Panc1 (cell line): ENCODE measurements at regions not wholly inside any gene's neighbourhood (a gene's known extent, or its start where the extent isn't known, plus 50 kb on each side); places are given as distances from the start of the nearest gene placed in this dataset.

Experiments
- ATAC-seq: fragments of 200-7000 bp; cut with Tn5 transposase; 2 replicates; pipeline ENCODE4 v1.9.1; 2020; ENCODE audit warnings: mild to moderate bottlenecking, moderate library complexity
- BruUV-seq: library from RNA; stranded (reverse); fragments of 400-500 nt; replicated peaks from 2 replicates; lab custom pipeline; 2021; lab: Mats Ljungman, UMichigan
- CTCF ChIA-PET: fragments of 300-600 bp; sonication (Branson Sonifier 250); formaldehyde crosslinking; loops from one replicate; lab custom pipeline; 2022; ENCODE audit warnings: antibody characterized with exemption; lab: Charles Lee
- POLR2A ChIA-PET: fragments of 300-600 bp; sonication (Branson Sonifier 250); formaldehyde crosslinking; loops from one replicate; lab custom pipeline; 2022; ENCODE audit warnings: antibody characterized with exemption; lab: Charles Lee
- DNase-seq: peaks from one replicate; pipeline ENCODE4 v3.0.0-alpha.2; 2010; ENCODE audit warnings: low read depth, low spot score
- H3K27ac ChIP-seq: 2 replicates; pipeline ENCODE4 v1.5.1; 2011; ENCODE audit warnings: mild to moderate bottlenecking, low read length, inconsistent platforms
- H3K27me3 ChIP-seq: fragments of 200-500 bp; sonication (Bioruptor generic); 2 replicates; pipeline ENCODE4 v1.6.0; 2014; ENCODE audit warnings: low read length, inconsistent platforms; ENCODE audit not compliant: control insufficient read depth, insufficient read depth
- H3K36me3 ChIP-seq: fragments of 200-500 bp; sonication (Bioruptor generic); 2 replicates; pipeline ENCODE4 v1.5.1; 2014; ENCODE audit warnings: inconsistent platforms, mild to moderate bottlenecking, low read length, moderate library complexity; ENCODE audit not compliant: control insufficient read depth, insufficient read depth
- H3K4me1 ChIP-seq: 2 replicates; pipeline ENCODE4 v1.5.1; 2011; ENCODE audit warnings: inconsistent platforms, mild to moderate bottlenecking, low read length, moderate library complexity; ENCODE audit not compliant: control insufficient read depth, insufficient read depth
- H3K4me3 ChIP-seq, 2 experiments: 2 replicates each; pipeline ENCODE4 v1.5.1; 2011 to 2012; ENCODE audit warnings: low read depth in 2 of 2, low read length in 2 of 2, mild to moderate bottlenecking in 2 of 2, inconsistent platforms in 1 of 2, moderate library complexity in 1 of 2
- H3K9me3 ChIP-seq: fragments of 200-500 bp; sonication (Bioruptor generic); 2 replicates; pipeline ENCODE4 v1.5.1; 2014; ENCODE audit warnings: low read depth, mild to moderate bottlenecking, inconsistent platforms, low read length, moderate library complexity; ENCODE audit not compliant: control insufficient read depth, insufficient read depth
- CTCF ChIP-seq: fragments of 450-650 bp; IDR thresholded peaks from 2 replicates; pipeline ENCODE4 v1.5.1; 2017; ENCODE audit warnings: mild to moderate bottlenecking
- POLR2AphosphoS5 ChIP-seq: IDR thresholded peaks from 2 replicates; pipeline ENCODE4 v1.6.1; 2012; ENCODE audit warnings: mild to moderate bottlenecking, low read depth, low read length, moderate library complexity
- SIN3A ChIP-seq: IDR thresholded peaks from 2 replicates; pipeline ENCODE4 v1.6.1; 2012; ENCODE audit warnings: low read depth, mild to moderate bottlenecking, low read length, moderate library complexity, borderline replicate concordance; ENCODE audit not compliant: insufficient read depth
- TCF7L2 ChIP-seq: IDR thresholded peaks from 2 replicates; pipeline ENCODE4 v1.6.1; 2011; ENCODE audit warnings: mild to moderate bottlenecking, low read depth, low read length, inconsistent platforms
- in situ Hi-C: cut with HindIII; loops from 2 replicates; pipeline ENCODE4 v1.10.0; 2016; ENCODE audit warnings: low sequenced_read_pairs, low pct_unique_long_range_greater_than_20kb
- intact Hi-C: fragments of 100-400 bp; cut with micrococcal nuclease; formaldehyde crosslinking; loops from one replicate; pipeline ENCODE4 v1.10.0; 2022; ENCODE audit not compliant: unreplicated experiment
- TF ChIP-seq, protein P1 (sequence below), 2 experiments: IDR thresholded peaks; 2 replicates each; pipeline ENCODE4 v1.6.1; 2011 to 2012; ENCODE audit warnings: low read depth in 2 of 2, control low read depth in 1 of 2, low read length in 1 of 2, mild to moderate bottlenecking in 1 of 2, moderate library complexity in 1 of 2; ENCODE audit not compliant: insufficient read depth in 1 of 2

- Histone ChIP-seq H3K4me3 (peak overlapping the region in 1 of 2 experiments; percentile 15; a peak in 1 of 4 replicates), H3K27ac (peak overlapping the region; percentile 100), H3K27me3 (no peaks in the 10 kb centered on the region), H3K4me1 (peaks cover 90% of the 10 kb centered on the region), H3K36me3 (no peaks in the 10 kb centered on the region), H3K9me3 (no peaks in the 10 kb centered on the region)
- intact Hi-C loops (loop anchor here (2.0 kb wide), 1 partner anchor 80 kb away; no protein-coding TSS in a partner anchor), in situ Hi-C loops (no loop called here)
- CTCF ChIA-PET: interaction anchor here (0.6 to 1.8 kb wide), 2 partner anchors 9 to 289 kb away, joined by 3 to 7 read pairs; no protein-coding TSS in a partner anchor
- BruUV-seq: TSS peak; percentile 34
- TF ChIP-seq SIN3A (no peak), TCF7L2 (no peak; the same call in none of the 2 replicates), CTCF (no peak), POLR2AphosphoS5 (no peak)
- TF ChIP-seq, protein P1, sequence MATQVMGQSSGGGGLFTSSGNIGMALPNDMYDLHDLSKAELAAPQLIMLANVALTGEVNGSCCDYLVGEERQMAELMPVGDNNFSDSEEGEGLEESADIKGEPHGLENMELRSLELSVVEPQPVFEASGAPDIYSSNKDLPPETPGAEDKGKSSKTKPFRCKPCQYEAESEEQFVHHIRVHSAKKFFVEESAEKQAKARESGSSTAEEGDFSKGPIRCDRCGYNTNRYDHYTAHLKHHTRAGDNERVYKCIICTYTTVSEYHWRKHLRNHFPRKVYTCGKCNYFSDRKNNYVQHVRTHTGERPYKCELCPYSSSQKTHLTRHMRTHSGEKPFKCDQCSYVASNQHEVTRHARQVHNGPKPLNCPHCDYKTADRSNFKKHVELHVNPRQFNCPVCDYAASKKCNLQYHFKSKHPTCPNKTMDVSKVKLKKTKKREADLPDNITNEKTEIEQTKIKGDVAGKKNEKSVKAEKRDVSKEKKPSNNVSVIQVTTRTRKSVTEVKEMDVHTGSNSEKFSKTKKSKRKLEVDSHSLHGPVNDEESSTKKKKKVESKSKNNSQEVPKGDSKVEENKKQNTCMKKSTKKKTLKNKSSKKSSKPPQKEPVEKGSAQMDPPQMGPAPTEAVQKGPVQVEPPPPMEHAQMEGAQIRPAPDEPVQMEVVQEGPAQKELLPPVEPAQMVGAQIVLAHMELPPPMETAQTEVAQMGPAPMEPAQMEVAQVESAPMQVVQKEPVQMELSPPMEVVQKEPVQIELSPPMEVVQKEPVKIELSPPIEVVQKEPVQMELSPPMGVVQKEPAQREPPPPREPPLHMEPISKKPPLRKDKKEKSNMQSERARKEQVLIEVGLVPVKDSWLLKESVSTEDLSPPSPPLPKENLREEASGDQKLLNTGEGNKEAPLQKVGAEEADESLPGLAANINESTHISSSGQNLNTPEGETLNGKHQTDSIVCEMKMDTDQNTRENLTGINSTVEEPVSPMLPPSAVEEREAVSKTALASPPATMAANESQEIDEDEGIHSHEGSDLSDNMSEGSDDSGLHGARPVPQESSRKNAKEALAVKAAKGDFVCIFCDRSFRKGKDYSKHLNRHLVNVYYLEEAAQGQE (IDR thresholded peaks at IDR 0.05; ENCODE audit: insufficient read depth in 1 of 2, low read depth in 2 of 2, low read length in 1 of 2): no peak
- DNase-seq: no peak
- POLR2A ChIA-PET: interaction anchor here (0.6 to 1.5 kb wide), 3 partner anchors 9 to 88 kb away, joined by 3 to 25 read pairs (median 8); partner anchors contain the start of gene ARHGAP29
- peak; percentile 22 for ATAC-seq
Observed at GRCh38 chr1:94326329-94326728, 88.9 kb upstream of the ARHGAP29 start.

DNA sequence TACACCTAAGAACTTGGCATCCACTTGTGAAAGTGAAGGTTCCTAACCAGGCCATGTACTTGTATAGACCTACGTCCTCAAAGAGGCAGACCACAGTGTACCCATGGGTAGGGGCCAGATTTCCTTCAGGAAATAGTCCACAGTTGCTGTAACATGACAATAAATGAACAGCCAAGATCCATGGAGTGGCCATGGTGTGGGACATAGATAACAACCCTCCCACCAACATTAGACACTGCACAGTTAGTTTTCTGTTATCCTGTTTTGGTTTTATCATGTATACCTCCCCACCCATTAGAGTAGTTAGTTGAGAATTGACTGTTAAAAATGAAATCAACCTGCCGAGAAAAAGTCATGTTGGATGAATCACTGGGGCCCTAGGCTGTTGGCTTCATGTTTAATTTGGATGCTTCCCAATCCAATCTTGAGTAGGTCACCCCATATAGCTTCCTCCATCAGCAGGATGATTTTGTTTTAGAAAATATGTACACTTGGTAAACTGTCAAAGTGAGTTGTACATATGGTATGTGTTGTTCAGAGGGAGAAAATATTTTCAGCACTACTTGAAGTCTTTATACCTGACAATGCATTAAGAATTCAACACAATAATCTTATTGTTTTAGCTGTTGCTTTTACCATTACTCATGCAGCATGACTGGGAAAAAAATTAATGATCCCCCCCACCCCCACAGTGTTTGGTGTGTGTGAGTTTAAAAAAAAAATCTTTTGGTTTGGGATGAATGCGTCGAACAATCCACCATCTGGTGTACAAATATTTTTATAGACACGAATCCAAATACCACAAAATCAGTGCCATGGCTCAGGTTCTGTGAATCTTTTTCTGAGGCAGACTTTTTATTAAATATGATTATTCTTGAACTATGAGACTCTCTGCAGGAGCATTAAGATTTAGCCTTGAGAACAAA, 88.3 kb upstream of the ARHGAP29 start:
- in situ Hi-C loops: no loop called here
- H3K9me3 ChIP-seq: no peaks in the 10 kb centered on the region
- CTCF ChIA-PET: interaction anchor here (0.6 to 1.8 kb wide), 2 partner anchors 10 to 288 kb away, joined by 3 to 7 read pairs; no protein-coding TSS in a partner anchor
- intact Hi-C loops: loop anchor here (2.0 kb wide), 1 partner anchor 79 kb away; no protein-coding TSS in a partner anchor
- H3K4me3 ChIP-seq: no peak overlapping the region
- peaks cover 95% of the 10 kb centered on the region for H3K4me1 ChIP-seq
- no peaks in the 10 kb centered on the region for H3K27me3 ChIP-seq
- TF ChIP-seq, protein P1 (IDR thresholded peaks at IDR 0.05; ENCODE audit: insufficient read depth in 1 of 2, low read depth in 2 of 2, low read length in 1 of 2): 0 out of 4 replicates have a peak, but pooled peaks of 1 of the 2 experiments have one; percentile 44
- TF ChIP-seq POLR2AphosphoS5: peak; percentile 88
- TF ChIP-seq CTCF: no peak
- no peak for TF ChIP-seq SIN3A
- peak; percentile 84 for TF ChIP-seq TCF7L2
- H3K27ac ChIP-seq: peak overlapping the region; percentile 100
- ATAC-seq (peak; percentile 77), DNase-seq (peak; percentile 96)
- POLR2A ChIA-PET: interaction anchor here (0.6 to 1.5 kb wide), 7 partner anchors 9 to 92 kb away, joined by 3 to 25 read pairs (median 5); partner anchors contain the start of gene ARHGAP29
- no peaks in the 10 kb centered on the region for H3K36me3 ChIP-seq
- no TSS peak for BruUV-seq
